NCI-H187 (cell line): ENCODE measurements at regions not wholly inside any gene's neighbourhood (a gene's known extent, or its start where the extent isn't known, plus 50 kb on each side); places are given as distances from the start of the nearest gene placed in this dataset.

Experiments
- DNase-seq, 2 experiments: peaks; one replicate each; lab custom pipeline; 2025; lab: John Stamatoyannopoulos, UW

DNA sequence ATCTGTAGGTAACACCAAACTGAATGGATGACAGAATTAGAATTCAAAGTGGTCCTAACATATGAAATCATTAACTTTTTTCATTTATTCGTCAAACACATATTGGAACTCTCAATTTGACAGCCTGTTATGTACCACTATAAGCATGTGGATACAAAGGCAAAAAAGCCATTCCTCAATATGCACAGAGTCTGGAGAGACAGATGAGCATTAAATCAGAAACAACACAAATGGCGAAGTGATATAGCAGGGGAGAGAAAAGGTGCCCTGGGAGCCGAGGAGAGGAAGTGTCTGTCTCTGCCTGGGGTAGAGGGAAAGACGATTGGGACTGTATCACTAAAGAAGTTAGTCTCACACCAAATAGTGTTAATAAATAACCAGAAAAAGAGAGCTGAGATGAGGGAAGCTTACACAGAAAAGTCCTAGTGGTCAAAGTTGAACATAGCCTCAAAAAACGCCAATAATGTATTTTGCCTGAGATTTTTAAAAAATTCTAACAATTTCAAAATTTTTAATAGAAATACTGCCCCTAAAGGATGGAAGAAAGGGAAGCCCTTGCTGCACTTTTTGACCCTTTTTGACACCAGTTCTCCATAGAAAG, 417.5 kb downstream of the TUSC7 start:
- no peak for DNase-seq

DNA sequence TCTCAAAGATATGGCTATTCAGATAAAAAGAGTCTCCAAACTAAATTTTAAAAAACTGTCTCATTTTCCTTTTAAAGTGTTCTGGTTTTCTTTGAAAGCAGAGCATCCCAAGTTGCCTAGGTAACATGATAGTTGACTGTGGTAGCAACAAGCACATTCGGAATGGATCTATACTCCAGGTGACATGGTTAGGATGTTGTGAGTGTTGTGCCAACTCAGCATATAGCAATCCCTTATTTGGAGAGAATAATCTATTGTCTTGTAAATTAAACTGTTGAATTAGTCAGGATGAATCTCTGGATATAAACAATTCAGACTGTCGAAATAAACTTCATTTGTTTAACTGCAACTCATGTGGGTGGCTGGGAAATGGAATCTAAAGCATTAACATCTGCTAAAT, 418.6 kb downstream of the TUSC7 start:
- DNase-seq = no peak

DNA sequence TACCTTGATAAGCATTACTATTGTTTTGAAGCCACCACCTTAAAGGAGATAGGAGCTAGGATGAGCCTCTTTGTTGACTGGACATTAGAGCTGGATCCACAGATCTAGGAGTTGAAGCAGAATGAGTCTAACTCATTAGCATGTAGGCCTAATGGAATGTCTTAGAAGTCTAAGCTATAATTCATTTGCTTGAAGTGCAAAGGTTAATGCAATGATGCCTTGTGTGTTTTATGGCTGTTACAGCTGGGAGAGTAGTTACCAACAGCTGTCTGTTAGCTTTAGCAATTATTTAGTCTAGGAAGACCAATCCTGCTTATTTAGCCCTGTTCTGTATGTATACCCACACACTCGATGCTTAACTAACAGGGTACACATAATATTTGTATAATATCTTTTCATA, 419.3 kb downstream of the TUSC7 start:
- DNase-seq = no peak

DNA sequence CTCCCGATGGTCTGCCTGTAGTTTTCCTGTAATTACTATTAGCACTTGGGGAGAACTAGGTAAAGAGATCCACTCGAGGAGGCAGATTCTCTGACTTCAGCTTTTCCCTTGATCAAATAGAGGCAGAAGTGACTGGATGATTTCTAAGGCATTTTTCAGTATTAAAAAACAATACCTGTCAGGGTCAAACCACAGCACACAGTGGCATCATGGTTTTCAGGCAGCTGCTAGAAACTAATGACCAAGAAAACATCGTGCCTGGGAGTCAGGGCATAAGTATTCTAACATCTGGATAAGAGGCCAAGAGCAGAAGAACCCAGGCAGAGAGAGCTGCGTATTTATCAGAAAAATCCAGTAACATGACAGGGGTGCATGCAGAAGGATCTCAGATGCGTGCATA, 419.9 kb downstream of the TUSC7 start:
- DNase-seq = no peak

DNA sequence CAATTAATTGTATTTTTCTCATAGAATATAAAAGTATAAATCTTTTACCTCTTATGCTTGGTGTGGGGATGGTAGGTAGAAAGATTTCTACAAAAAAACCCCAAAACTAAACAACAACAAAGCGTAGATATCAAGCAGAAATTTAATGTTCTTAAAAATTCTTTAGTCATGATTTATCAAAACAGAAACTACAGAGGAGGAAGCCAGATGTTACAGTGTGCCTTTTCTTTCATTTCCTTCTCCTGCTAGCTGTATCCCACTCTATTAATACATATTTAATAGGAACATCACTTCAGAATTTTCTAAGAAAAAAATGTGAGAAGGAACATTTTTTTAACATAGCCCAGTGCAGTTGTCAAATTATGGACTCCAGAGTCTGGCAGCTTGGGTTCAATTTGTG, 420.6 kb downstream of the TUSC7 start:
- no peak for DNase-seq

DNA sequence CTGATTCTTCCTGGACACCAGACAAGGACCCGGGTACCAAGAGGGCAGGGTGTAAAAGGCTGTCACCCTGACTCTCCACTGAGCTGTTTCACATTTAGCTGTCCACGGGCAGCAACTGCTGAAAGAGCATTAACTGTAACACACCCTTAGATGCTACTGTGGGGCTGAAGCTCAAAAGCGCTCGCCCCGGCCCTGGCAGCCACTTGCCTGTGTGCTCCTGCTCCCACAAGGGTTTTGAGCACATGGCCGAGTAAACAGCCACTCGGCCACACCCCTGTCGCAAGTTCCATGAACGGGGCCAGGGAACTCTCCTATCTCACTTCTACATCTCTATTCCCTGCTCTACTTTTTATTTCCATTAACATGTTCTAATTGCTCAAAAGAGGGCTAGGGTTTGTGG, 421.7 kb downstream of the TUSC7 start:
- DNase-seq = peak; percentile 2 to 15

DNA sequence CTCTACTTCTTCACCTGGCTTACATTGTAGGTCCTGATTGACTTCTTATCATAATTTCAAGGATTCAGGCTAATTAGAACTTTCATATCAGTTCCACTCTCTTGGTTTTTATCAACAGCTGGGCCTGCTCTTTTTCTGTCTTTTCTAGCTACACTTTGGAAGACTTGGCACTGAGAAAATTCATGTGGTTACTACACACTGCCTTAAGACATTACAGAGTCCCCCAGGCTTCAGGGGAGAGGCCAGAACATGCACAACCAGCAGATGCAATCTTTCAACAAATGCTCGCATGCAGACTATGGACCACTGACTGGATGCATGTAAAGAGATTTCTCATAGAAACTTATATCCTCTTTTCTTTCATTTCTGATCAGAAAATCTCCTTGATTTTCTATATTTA, 423.5 kb downstream of the TUSC7 start:
- DNase-seq = no peak

DNA sequence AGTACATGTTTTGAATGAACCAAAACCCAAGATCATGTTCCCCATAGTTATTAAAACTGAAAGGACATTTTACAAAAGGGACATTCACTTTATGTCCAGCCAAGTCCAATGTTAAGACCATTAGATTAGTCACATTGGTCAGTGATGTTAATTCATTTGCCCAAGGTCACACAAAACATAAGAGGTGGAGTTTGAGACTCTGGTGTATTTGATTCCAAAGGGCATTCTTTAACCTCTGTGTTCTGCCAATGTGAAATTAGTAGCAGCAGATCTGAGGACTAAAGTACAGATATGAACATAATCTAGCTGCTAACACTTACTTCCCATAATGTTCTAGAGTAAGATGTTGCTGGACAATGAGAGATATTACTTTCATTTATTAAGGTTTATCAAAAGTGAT, 425.6 kb downstream of the TUSC7 start:
- DNase-seq = no peak

DNA sequence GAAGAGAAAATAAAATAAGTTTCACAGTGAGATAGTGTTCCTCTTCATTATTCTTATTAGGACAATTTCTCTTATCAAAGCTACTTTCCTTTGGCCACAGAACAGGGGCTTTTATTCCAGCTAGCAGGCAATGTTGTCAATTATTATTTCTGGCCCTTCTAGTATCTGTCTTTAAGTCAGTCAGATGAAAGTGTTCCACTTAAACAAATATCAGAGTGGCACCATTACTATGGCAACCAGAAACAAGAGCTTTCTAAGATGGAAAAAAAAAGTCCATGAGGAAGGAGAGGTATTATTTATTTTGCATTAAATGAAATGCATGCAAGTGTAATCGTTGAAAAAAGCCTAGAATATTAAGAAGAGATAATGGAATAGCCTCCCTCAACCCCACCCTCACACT, 426.4 kb downstream of the TUSC7 start:
- DNase-seq = no peak

DNA sequence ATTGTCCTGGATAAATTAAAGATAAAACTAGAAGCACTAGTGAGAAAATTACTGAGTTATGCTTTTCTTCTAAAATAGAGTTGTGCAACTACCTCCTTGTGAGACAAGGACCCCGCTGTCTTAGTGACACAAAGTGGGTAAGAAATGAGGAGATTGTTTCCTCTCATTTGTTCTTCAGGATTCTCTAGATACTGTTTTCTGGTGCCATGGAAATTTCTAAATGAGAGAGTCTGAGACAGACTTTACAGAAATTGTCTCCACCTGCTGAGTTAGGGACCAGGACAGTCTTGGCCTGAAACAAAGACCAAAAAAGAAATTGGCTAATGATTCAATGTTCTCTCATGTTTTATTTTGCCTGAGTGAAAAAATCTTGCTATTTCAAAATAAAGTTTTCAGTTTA, 427.5 kb downstream of the TUSC7 start:
- no peak for DNase-seq

DNA sequence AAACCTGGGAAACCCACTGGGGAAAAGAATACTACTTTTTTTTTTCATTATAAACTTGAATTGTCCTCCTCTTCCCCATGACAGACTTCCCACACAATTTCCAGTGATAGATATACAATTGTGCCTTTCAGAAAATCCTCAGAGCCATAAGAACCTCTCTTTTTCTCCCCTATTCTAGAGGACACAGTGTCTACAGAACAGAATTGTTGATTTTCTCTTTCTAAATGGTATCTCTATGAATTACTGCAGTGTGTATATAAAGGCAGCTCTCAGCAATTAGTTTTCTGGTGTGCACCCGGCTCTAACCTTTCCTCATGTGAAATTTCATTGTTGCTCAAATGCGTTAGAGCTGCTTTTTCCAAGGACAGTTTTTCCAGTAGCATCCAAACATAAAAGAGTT, 430.1 kb downstream of the TUSC7 start:
- no peak for DNase-seq

DNA sequence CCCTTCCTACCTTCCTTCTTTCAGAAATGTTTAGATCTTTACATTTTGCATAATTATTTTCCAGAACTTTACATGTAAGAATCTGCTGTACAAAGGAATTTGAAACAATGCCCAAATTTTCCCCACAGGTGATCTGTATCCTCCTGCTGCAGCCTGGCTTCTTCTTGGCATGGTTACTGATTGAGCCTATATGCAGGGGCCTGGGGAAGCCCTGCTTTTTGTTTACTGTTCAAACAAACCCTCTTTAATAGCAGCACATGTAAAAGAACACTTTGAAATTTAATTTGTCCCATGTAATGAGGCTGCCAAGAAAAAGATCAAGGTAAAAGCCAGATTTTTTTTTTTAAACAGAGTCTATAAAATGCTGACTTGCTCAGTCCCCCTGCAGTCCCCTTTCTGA, 432.2 kb downstream of the TUSC7 start:
- DNase-seq = no peak

DNA sequence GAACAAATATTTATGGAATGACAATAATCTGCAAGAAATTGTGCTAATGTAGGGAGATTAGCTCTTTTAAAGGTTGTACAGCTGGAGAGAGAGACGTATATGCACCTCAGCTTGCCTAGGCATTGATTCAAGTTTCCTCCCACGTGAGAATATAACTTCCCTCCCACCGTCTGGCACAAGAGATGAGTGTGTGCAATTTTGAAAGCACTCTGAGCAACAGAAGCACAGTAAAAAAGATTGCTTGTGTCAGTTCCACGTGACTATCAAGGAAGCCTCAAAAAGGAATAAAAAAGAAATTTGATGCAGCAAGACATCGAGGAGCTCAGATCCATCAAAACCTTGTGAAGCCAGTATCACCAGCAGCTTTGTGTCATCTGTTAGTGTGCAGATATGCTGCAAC, 435.3 kb downstream of the TUSC7 start:
- DNase-seq = no peak

DNA sequence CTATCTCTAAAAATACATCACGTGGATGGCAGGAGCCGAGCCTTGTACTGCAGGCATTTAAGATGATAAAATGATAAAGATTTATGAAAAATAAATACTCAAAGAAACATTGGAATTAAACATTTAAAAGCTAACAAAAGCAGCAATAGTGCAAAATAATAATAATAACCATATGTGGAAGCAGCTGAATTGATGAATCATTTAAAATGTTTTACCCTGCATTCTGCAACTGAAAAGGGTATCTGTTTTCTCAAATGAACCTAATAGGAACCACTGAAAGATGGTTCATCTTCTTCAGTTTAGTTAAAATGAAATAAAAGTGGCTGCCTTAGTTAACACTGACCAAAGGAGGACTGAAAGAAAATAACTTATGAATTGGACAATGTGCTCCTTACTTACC, 436.1 kb downstream of the TUSC7 start:
- no peak for DNase-seq

DNA sequence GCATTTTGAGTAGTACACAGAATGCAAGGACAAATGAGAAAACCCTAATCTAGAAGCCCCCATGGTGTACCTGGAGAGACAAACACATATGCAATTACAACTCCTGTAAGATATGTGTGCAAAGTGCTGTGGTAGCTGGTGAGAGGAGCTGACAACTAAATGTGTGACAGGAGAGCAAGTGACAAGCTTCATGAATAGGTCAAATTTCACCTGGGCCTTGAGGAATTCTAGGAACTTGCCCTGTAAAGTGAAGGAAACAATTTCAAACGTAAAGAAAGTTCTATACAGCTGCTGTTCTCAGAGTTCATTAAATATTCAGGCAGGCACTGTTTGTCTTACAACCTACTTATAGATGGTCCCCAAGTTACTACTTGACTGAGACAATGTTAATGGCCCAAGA, 437.0 kb downstream of the TUSC7 start:
- no peak for DNase-seq

DNA sequence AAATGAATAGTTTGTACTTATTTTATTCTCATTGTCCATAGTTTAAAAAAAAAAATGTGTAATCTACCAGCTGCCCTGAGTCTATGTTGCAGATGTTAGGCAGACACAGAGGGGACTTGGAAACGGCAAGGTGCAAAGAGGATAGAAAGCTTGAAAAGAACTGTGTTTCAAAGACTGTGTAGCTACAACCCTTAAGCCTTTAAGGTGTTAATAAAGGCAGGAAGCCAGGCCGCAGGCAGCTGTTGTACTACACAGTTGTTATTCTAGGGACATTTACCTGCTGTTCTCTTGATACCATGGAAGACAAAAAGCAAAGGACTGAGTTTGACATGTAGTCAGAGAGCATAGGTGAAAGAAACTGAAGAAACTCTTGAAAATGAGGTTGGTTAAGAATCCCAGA, 440.0 kb downstream of the TUSC7 start:
- DNase-seq = no peak

DNA sequence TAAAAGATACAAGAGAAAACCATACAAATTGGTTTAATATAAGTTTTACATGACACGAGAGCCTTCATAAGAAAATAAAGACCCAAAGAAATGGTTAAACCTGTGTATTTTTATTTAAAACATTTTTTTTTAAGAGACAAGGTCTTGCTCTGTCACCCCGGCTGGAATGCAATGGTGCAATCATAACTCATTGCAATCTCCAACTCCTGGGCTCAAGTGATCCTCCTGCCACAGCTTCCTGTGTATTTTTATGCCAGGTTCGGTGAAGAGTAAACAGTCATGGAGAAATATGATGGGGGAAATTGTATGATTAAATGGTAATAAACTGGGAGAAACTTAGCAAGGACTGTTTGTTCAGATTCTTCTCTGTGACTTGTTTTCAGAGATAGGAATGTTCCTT, 441.0 kb downstream of the TUSC7 start:
- no peak for DNase-seq

DNA sequence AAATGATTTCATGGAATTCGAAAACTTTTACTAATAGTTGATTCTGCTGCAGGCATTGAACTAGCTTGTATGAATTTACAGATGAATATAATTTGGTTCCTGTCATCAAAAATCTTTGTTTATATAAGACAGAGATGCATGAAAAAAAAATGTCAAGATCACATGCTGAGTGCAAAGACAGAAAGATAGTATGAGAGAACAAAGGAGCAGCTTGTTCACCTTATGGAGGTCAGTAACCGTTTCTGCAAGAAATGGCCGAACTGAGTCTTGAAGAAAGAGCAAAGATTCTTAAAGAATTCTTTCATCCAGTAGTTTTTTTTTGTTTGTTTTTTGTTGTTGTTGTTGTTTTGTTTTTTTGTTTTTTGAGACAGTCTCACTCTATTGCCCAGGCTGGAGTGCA, 450.6 kb downstream of the TUSC7 start:
- no peak for DNase-seq

DNA sequence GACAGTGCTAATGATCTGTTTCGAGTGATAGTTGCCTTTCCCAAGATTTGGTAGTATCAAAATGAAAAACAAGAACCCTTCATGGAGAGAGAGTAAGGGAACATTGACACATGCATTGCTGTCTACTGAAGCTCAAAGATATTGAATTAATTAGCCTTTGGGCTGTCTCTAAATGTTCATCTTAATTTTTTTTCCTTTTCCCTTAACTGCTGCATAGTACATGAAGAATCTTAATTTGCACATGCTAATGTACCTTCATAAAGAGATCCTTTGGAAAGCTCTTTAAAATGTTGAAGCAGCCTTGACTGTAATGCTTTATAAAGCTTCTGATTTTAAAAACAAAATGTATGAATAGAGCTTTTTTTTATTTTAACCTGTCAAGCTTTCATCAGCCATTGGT, 452.2 kb downstream of the TUSC7 start:
- no peak for DNase-seq

DNA sequence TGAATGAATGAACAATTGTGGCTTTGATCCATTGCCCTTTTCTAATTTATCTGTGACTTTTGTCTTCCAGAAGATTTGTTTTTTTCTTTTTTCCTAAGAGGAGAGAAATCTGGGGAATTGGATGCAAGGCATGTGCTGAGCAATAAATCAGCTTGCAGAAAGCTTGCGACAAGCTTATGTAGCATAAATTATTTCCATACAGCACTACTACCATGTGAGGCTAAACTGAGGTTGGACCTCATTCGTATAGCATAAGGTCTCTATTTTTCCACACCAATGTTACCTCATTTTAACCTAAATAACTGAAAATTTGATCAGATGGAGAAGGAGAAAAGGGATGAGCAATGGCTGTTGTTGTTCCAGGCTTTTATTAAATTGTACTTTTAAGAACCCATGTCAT, 455.6 kb downstream of the TUSC7 start:
- no peak for DNase-seq

DNA sequence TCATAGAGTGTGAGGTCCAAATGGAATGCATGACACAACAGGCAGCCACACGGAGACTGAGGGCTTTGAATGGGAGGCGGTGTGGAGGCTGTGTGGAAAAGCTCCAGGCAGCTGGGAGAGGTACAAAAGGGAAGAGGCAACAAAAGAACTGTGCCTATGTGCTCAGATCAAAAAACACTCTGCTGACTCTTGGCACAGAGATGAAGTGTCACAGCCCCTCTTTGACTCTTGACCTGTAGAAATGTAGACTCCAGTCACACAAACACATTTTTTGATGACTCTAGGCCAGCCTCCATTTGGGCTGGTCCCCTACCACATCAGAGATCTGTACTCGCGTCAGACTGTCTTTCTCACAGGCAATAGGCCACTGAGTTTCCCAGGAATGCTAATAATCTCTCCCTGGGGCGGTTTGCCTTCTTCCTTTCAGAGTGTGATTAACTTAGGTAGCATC, 456.0 kb downstream of the TUSC7 start:
- no peak for DNase-seq

DNA sequence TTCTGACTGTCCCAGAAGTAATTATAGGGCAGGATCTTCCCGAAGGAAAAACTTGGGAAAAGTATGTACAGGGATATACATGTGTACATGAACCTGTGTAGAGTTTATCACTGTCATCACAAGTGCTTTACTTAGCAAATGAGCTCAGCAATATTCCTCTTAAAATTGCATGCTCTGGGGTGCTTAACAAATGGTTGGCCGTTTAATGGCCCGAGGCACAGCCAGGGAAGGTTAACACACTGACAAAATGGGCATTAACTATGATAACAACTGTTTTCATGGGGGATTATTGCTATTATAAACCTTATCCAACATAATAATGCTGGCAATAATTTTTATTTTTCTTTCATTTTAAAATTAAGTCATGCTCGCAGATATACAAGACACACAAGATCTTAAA, 459.3 kb downstream of the TUSC7 start:
- peak; percentile 5 to 46 for DNase-seq

DNA sequence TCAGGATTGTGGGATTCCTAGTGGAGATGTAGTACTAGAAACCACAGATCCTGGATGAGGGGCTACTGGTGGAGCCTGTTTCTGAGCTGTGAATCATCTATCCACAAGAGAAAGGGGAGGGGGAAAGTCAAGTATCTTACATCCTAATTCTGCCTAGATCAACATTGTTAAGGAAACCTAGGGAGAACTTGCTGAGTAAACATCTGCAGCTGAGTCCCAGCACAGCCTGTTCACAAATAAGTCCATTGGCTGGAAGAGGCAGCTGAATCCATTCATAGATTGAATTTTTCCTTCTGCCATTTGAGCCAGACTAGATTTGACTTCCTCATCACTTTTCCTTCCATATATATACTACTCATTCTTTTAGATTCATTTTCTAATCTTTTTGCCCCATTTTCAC, 460.5 kb downstream of the TUSC7 start:
- no peak for DNase-seq

DNA sequence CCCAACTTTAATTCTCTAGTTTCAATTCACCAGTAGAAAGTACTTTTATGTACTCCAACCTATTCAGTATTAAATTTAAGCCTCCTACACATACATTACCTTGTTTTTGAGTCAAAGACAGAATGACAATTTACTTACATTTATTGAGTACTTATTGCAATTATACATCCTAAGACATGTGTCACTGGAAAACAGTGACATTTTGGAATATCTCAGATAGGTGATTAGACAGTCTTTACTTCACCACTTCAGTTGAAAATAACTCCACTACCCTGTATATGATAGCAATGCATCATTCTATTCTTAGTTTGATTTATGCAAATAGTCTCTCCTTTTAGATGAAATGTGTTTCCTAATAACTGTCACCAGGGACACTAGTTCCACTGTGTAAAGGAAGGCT, 461.5 kb downstream of the TUSC7 start:
- DNase-seq = no peak

DNA sequence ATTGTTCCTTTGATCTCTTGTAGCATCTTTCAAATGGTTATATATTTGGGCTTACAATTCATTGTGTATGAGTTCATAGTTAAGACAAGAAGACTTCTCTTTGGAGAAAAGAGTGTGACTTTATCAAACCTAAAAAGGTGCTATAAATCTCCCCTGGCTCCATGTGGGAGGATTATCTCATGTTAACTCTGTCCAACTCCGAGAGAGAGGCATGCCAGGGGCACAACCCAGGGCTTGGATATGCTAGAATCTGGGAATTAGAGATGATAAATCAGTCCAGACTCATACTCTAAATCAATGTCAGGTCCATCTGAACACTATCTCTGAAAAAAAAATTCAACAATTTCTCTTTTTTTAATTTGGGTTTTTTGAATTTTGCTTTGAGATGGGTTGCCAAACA, 462.8 kb downstream of the TUSC7 start:
- DNase-seq = no peak
